Activated CD8-positive, alpha-beta T cell treated with anti-CD3 and anti-CD28 coated beads for 36 hours (primary cell): ENCODE measurements at regions not wholly inside any gene's neighbourhood (a gene's known extent, or its start where the extent isn't known, plus 50 kb on each side); places are given as distances from the start of the nearest gene placed in this dataset.

Source experiments
- ATAC-seq: fragments of 200-7000 bp; cut with Tn5 transposase; one replicate; pipeline ENCODE4 v1.10.0; 2021; ENCODE audit warnings: mild to moderate bottlenecking, moderate library complexity
- CTCF ChIA-PET: fragments of 350-600 bp; sonication (Branson Sonifier 250); formaldehyde crosslinking; loops from one replicate; lab custom pipeline; 2021; ENCODE audit warnings: antibody characterized with exemption; lab: Charles Lee
- POLR2A ChIA-PET: fragments of 350-600 bp; sonication (Branson Sonifier 250); formaldehyde crosslinking; loops from one replicate; lab custom pipeline; 2021; ENCODE audit warnings: antibody characterized with exemption; lab: Charles Lee
- DNase-seq: peaks from one replicate; pipeline ENCODE4 v3.0.0-alpha.2; 2020
- H3K27ac Mint-ChIP-seq: one replicate; pipeline ENCODE4 v1.8.0; 2021; ENCODE audit warnings: mild to moderate bottlenecking, mixed read lengths
- H3K27me3 Mint-ChIP-seq: one replicate; pipeline ENCODE4 v1.8.0; 2021; ENCODE audit warnings: mixed read lengths
- H3K36me3 Mint-ChIP-seq: one replicate; pipeline ENCODE4 v1.8.0; 2021; ENCODE audit warnings: low read depth, mixed read lengths
- H3K4me1 Mint-ChIP-seq: one replicate; pipeline ENCODE4 v1.8.0; 2021; ENCODE audit warnings: low read depth, mixed read lengths
- H3K4me3 Mint-ChIP-seq: one replicate; pipeline ENCODE4 v1.8.0; 2021; ENCODE audit warnings: mild to moderate bottlenecking, moderate library complexity, mixed read lengths
- H3K9me3 Mint-ChIP-seq: one replicate; pipeline ENCODE4 v1.8.0; 2021; ENCODE audit warnings: mixed read lengths
- intact Hi-C: fragments of 100-400 bp; cut with micrococcal nuclease; formaldehyde crosslinking; loops from one replicate; pipeline ENCODE4 v1.10.0; 2022
- TF ChIP-seq, protein P1 (sequence below): fragments of 200-600 bp; IDR thresholded peaks from one replicate; pipeline ENCODE4 v1.8.0; 2022; ENCODE audit warnings: antibody characterized with exemption, mild to moderate bottlenecking

DNA sequence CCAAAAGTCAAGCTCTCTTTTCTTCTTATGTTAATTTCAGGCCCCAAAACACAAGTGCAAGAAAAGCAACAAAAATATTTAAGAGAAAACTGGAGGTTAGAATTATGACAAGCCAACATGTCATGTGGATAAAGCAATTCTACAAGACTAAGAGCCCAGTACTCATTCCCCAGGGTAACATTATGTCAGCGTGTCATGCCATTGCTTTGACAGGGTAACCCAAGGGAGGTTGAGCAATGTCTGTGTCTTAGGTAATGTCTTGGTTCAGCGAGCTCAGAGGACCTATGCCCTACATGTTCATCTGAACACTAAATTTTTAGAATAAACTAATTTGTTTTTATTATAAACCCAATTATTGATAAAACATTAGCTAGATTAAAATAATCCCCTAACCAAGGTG, 173.2 kb upstream of the ZNF804A start:
- H3K4me3 Mint-ChIP-seq: no peak overlapping the region
- intact Hi-C loops: no loop called here
- ATAC-seq: no peak

DNA sequence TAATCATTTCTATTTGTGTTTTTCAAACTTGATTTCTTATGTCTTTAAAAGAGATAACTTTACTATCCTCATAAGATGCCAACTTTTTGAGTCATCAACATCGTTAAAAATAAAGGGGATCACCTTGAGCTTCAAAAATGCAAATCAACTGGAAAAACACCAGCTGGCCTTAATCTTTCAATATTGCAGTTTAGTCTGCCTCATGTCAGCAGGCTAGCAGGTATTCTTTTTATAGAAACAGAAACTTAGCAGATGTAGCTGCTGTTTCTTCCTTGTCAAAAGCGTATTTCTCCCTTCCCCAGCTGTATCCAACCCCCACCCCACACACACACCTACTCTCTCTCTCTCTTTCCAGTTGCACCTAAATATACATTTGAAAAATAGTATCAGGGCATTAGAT, 154.1 kb upstream of the ZNF804A start:
- Mint-ChIP-seq H3K9me3 (no peaks in the 10 kb centered on the region), H3K4me3 (no peak overlapping the region), H3K27me3 (no peaks in the 10 kb centered on the region), H3K4me1 (no peaks in the 10 kb centered on the region), H3K27ac (no peak overlapping the region), H3K36me3 (no peaks in the 10 kb centered on the region)
- intact Hi-C loops: no loop called here
- POLR2A ChIA-PET: no interaction called here
- ATAC-seq (no peak), DNase-seq (no peak)
- CTCF ChIA-PET: no interaction called here
- TF ChIP-seq, protein P1, sequence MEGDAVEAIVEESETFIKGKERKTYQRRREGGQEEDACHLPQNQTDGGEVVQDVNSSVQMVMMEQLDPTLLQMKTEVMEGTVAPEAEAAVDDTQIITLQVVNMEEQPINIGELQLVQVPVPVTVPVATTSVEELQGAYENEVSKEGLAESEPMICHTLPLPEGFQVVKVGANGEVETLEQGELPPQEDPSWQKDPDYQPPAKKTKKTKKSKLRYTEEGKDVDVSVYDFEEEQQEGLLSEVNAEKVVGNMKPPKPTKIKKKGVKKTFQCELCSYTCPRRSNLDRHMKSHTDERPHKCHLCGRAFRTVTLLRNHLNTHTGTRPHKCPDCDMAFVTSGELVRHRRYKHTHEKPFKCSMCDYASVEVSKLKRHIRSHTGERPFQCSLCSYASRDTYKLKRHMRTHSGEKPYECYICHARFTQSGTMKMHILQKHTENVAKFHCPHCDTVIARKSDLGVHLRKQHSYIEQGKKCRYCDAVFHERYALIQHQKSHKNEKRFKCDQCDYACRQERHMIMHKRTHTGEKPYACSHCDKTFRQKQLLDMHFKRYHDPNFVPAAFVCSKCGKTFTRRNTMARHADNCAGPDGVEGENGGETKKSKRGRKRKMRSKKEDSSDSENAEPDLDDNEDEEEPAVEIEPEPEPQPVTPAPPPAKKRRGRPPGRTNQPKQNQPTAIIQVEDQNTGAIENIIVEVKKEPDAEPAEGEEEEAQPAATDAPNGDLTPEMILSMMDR: no peak

More for the DNA sequence above, 173.2 kb upstream of the ZNF804A start:
- CTCF ChIA-PET: no interaction called here
- Mint-ChIP-seq H3K27me3 (no peaks in the 10 kb centered on the region), H3K27ac (no peak overlapping the region), H3K9me3 (peaks cover 2% of the 10 kb centered on the region), H3K36me3 (no peaks in the 10 kb centered on the region), H3K4me1 (no peaks in the 10 kb centered on the region)
- POLR2A ChIA-PET: no interaction called here
- TF ChIP-seq, protein P1: no peak
- no peak for DNase-seq

DNA sequence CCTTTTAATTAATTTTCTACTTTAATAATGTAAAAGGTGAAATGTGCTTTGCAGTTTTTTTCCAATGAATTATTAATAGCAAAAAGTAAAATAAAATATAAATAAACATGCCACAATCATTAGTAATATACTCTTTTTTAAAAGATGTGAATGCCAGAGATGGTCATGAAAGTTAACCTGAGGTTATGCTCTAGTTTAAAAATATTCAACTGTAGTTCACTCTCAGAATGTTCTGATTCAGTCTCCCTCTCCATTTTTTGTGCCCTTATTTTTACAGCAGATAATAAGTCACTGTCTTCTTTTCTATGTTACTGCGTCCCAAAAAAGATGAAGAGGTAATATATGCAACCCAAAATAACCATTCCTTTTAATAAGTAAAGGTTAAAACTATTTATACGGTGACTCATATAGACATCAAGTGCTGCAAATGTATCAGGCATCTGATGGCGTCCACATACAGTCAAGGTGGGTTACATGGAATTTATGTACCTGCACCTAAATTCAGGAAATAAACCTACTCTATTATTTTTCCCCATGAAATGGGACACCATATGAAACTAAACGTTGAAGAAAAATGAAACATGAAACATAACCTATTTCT, 153.6 kb upstream of the ZNF804A start:
- no peak for DNase-seq
- Mint-ChIP-seq H3K27ac (no peak overlapping the region), H3K36me3 (no peaks in the 10 kb centered on the region), H3K9me3 (no peaks in the 10 kb centered on the region), H3K4me1 (no peaks in the 10 kb centered on the region), H3K27me3 (no peaks in the 10 kb centered on the region), H3K4me3 (no peak overlapping the region)
- CTCF ChIA-PET: no interaction called here
- no peak for ATAC-seq
- TF ChIP-seq, protein P1: no peak
- intact Hi-C loops: no loop called here
- POLR2A ChIA-PET: no interaction called here

DNA sequence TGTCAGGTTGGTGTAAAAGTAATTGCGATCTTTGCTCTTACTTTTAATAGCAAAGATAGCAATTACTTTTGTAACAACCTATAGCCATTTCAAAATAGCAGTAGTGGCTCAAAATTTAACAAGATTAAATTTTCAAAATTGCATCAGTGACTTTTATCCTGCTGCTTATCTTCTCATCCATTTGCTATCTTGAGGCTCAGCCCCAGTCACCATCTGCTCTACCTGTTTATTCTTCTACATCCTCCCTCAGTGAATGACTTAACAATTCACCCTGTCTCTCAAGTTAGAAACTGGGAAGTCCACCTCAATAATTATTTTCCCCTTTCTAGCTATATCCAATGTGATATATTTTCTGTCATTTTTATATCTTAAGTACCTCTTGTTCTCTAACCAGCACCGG, 148.6 kb upstream of the ZNF804A start:
- peaks cover 3% of the 10 kb centered on the region for H3K9me3 Mint-ChIP-seq
- ATAC-seq (no peak), DNase-seq (no peak)
- TF ChIP-seq, protein P1: no peak
- ChIA-PET CTCF (interaction anchor here (0.8 kb wide), 1 partner anchor 10 kb away, joined by 3 read pairs; no protein-coding TSS in a partner anchor), POLR2A (no interaction called here)
- H3K36me3 Mint-ChIP-seq: no peaks in the 10 kb centered on the region
- H3K27me3 Mint-ChIP-seq: no peaks in the 10 kb centered on the region
- H3K27ac Mint-ChIP-seq: no peak overlapping the region
- H3K4me1 Mint-ChIP-seq: no peaks in the 10 kb centered on the region
- intact Hi-C loops: no loop called here
- no peak overlapping the region for H3K4me3 Mint-ChIP-seq

DNA sequence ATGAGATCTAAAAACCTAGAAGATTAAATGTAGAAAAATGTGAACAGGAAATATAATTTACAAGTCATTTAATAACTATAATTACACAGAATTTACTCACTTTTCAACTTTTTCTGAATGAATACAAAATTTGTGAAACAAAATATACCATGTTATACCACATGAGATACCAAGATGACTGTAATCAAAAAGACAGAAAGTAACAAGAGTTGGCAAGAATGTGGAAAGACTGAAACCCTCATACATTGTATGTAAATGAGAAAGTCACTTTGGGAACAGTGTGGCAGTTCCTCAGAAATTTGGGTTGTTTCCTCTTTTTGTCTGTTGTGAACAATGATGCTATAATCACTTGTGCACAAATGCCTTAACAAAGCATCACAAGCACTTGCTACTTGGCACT, 145.4 kb upstream of the ZNF804A start:
- no peaks in the 10 kb centered on the region for H3K4me1 Mint-ChIP-seq
- no peak for ATAC-seq
- intact Hi-C loops: no loop called here
- TF ChIP-seq, protein P1: no peak
- no peaks in the 10 kb centered on the region for H3K36me3 Mint-ChIP-seq
- peaks cover 3% of the 10 kb centered on the region for H3K9me3 Mint-ChIP-seq
- POLR2A ChIA-PET: no interaction called here
- H3K4me3 Mint-ChIP-seq: no peak overlapping the region
- DNase-seq: no peak
- H3K27me3 Mint-ChIP-seq: no peaks in the 10 kb centered on the region
- H3K27ac Mint-ChIP-seq: no peak overlapping the region
- CTCF ChIA-PET: no interaction called here
